OCI-LY3 (cell line): ENCODE measurements at regions not wholly inside any gene's neighbourhood (a gene's known extent, or its start where the extent isn't known, plus 50 kb on each side); places are given as distances from the start of the nearest gene placed in this dataset.

Source experiments
- EZH2phosphoT487 ChIP-seq: fragments of 200-600 bp; shearing (Covaris generic); IDR thresholded peaks from 2 replicates; pipeline ENCODE4 v1.6.1; 2018; ENCODE audit warnings: antibody characterized with exemption, mixed run types, low read depth
- TF ChIP-seq, protein P1 (sequence below): fragments of 200-600, 300-600 bp; sonication (generic); IDR thresholded peaks from 2 replicates; pipeline ENCODE4 v1.5.1; 2014; ENCODE audit warnings: antibody characterized with exemption, low read length, low read depth

DNA sequence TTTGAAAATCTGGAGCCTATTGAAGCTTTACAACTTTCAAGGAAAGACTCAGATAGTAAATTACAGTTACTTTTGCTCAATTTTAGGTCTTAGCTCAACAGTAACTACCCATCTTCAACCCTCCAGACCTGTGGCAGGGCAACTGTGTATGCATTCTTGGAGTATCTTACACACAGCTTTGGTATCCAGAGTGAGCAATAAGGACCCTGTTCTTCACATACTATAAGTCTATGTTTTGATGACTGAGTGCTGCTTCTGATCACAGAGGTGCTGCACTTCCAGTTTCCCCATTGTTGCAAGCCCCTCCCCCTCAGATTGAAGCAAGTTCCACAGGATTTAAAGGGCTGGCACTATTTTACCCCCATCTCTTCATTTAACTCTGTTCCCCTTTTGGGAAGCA, 737.4 kb upstream of the GRAMD2B start:
- TF ChIP-seq, protein P1, sequence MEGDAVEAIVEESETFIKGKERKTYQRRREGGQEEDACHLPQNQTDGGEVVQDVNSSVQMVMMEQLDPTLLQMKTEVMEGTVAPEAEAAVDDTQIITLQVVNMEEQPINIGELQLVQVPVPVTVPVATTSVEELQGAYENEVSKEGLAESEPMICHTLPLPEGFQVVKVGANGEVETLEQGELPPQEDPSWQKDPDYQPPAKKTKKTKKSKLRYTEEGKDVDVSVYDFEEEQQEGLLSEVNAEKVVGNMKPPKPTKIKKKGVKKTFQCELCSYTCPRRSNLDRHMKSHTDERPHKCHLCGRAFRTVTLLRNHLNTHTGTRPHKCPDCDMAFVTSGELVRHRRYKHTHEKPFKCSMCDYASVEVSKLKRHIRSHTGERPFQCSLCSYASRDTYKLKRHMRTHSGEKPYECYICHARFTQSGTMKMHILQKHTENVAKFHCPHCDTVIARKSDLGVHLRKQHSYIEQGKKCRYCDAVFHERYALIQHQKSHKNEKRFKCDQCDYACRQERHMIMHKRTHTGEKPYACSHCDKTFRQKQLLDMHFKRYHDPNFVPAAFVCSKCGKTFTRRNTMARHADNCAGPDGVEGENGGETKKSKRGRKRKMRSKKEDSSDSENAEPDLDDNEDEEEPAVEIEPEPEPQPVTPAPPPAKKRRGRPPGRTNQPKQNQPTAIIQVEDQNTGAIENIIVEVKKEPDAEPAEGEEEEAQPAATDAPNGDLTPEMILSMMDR, result no peak
- TF ChIP-seq EZH2phosphoT487, result no peak
